GM20000 (cell line): ENCODE measurements at regions not wholly inside any gene's neighbourhood (a gene's known extent, or its start where the extent isn't known, plus 50 kb on each side); places are given as distances from the start of the nearest gene placed in this dataset.
A peak's percentile ranks its signal among the peaks of the same experiment; 100 is the strongest.

Experiments used
- DNase-seq: peaks from one replicate; pipeline ENCODE4 v3.0.0; 2012; ENCODE audit warnings: low spot score
- TF ChIP-seq, protein P1 (sequence below): IDR thresholded peaks from 2 replicates; pipeline ENCODE4 v1.5.1; 2012; ENCODE audit warnings: mild to moderate bottlenecking, control low read depth; ENCODE audit errors: extremely low read depth, missing control alignments

DNA sequence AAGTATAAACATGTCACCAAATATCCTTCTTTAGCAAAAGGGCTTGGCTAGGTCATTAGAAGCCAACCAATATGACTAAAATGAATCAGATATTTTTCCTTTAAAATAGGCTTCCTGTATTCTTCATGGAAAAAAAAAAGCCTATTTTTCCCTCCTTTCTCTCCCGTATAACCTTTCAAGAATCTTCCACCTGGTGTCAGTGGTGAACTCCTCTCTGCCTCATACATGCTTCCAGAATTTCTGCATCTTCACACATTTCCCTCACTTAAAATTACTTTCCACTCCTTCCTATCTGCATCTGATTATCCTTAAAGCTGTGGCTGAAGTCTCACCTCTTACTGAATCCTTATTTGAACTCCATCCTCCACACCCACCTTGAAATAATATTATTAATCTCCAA lies 116.9 kb upstream of the FANCL start:
- DNase-seq: no peak
- TF ChIP-seq, protein P1, sequence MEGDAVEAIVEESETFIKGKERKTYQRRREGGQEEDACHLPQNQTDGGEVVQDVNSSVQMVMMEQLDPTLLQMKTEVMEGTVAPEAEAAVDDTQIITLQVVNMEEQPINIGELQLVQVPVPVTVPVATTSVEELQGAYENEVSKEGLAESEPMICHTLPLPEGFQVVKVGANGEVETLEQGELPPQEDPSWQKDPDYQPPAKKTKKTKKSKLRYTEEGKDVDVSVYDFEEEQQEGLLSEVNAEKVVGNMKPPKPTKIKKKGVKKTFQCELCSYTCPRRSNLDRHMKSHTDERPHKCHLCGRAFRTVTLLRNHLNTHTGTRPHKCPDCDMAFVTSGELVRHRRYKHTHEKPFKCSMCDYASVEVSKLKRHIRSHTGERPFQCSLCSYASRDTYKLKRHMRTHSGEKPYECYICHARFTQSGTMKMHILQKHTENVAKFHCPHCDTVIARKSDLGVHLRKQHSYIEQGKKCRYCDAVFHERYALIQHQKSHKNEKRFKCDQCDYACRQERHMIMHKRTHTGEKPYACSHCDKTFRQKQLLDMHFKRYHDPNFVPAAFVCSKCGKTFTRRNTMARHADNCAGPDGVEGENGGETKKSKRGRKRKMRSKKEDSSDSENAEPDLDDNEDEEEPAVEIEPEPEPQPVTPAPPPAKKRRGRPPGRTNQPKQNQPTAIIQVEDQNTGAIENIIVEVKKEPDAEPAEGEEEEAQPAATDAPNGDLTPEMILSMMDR: no peak

DNA sequence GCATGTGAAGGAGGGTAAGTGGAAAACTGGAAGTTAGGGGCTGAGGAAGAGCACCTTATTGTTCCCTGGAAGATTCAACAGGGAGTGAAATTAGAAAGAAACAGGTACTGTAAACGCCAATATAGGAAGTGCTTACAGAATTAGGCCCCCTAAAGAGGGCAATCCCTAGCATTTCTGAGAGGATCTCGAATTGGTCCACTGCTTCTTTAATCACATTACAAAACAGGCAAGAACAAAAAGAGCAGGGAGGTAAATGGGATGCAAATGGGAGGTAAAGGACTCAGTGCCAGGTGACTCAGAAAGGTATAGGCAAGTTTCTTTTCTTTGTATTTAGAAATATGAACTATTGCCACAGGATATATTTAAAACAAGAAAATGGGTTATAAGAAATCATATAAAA lies 116.4 kb upstream of the FANCL start:
- DNase-seq: no peak
- TF ChIP-seq, protein P1: no peak

DNA sequence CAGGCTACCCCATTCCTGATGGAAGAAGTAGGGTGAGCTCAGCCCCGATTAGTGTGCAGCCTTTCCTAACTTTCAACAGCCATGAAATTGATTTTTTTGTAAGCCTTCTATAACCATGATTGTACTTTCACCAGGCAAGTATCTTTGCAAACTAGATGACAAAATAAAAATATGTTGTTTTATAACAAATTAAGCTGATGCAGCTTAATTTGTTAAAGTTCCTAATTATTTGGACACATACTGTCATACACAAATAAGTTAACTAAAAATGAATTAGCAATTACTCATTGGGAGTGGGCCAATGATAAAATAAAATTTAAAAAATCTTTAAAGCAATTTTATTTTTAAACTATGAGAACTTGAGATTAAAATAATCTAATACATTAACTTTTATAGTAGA lies 113.1 kb upstream of the FANCL start:
- no peak for DNase-seq
- TF ChIP-seq, protein P1: no peak

DNA sequence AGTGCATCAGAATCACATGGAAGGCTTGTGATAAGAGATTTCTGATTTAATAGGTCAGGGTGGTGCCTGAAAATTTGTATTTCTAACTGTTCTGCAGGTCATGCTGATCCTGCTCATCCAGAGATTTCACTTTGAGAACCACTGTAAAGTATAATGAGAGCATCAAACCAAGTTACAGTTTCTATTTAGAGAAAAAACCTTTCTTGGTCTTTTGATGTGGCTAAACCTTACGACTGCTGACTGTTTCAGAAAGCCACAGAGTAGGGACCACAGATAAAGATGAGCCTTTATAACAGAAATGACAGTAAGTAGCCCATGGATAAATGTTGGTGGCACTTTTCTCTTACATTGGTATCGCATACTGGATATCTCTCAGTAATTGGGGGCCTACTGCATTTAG lies 109.4 kb upstream of the FANCL start:
- DNase-seq: peak; percentile 40
- TF ChIP-seq, protein P1: no peak

DNA sequence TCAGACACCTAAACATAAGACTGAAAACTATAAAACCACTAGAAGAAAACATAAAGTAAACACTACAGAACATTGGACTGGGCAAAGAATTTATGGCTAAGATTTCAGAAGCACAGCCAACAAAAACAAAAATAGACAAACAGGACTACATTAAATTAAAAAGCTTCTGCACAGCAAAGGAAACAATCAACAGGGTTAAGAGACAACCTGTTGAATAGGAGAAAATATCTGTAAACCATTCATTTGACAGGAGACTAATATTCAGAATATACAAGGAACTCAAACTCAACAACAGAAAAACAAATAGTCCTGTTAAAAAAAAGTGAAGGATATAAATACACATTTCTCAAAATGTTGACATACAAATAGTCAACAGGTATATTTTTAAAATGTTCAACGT lies 106.7 kb upstream of the FANCL start:
- no peak for DNase-seq
- TF ChIP-seq, protein P1: no peak

DNA sequence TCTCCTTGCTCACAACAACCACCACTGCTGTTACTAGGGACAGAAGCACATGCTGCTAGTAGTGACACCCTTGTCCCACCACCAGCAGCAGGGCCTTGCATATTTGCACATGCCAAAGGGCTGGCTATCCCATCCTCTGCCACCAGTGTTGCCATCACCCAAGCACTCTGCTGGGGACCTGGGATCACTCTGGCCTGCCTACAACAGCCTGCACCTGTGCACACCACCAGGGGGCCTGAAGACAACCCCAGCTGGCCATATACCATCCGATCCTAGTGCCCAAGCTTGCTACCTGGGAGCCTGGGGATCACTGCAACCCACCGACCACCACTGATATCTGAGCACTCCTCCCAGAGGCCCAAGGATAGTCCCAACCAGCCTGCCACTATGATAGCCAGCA lies 99.9 kb upstream of the FANCL start:
- DNase-seq: no peak
- TF ChIP-seq, protein P1: no peak

DNA sequence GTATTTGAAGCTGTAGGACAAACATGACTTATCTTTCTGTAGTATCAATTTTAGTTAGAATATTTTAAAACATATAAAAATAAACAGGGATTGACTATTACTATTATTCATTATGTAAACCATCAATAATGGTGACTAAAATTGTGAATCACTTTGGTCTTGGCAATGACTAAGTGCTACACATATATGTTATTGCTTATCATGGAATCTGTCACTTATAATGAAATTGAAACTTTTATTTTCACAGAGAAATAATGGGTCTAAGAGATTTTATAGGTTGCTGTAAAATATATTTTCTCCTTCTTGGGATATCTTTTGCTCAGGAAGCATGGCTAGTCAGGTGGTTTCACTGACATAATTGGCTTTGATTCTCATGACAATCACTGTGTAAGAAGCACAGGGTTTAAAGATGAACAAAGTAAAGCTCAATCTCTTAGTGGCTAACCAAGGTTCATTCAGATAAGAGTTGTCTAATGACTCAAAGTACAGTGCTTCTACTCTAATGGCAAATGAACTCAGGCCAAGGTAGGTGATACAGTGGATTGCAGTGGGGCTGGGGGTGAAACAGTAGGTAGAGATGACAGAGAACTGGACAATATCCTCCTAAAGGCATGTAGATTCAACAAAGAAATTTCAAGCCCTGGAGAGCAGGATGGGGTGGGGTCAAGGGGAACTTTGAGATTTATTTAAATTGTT lies 98.6 kb upstream of the FANCL start:
- TF ChIP-seq, protein P1: no peak
- DNase-seq: no peak
